NOMO-1 (cell line): ENCODE measurements at regions not wholly inside any gene's neighbourhood (a gene's known extent, or its start where the extent isn't known, plus 50 kb on each side); places are given as distances from the start of the nearest gene placed in this dataset.

Experiments
- DNase-seq, 2 experiments: peaks; one replicate each; lab custom pipeline; 2025; ENCODE audit not compliant: unreplicated experiment in 2 of 2; lab: John Stamatoyannopoulos, UW

GRCh38 chr2:34899079-34899478, 1300.0 kb upstream of the FAM98A start:
- DNase-seq, result no peak

GRCh38 chr2:34892766-34893165, 1293.7 kb upstream of the FAM98A start:
- DNase-seq, result no peak

GRCh38 chr2:34892256-34892655, 1293.2 kb upstream of the FAM98A start:
- DNase-seq, result no peak

GRCh38 chr2:34875091-34875745, 1276.1 kb upstream of the FAM98A start:
- no peak for DNase-seq

- no peak for DNase-seq
These were observed 1254.5 kb upstream of the FAM98A start for GRCh38 chr2:34853646-34854045.

GRCh38 chr2:34851804-34852203, 1252.7 kb upstream of the FAM98A start:
- DNase-seq, result no peak

- no peak for DNase-seq
These were observed 1250.7 kb upstream of the FAM98A start for GRCh38 chr2:34849827-34850226.

GRCh38 chr2:34848691-34849090, 1249.6 kb upstream of the FAM98A start:
- DNase-seq, result no peak

- no peak for DNase-seq
These were observed 1249.0 kb upstream of the FAM98A start for GRCh38 chr2:34848132-34848531.

- no peak for DNase-seq
These were observed 1245.5 kb upstream of the FAM98A start for GRCh38 chr2:34844629-34845028.

- DNase-seq, result no peak
These were observed 1239.3 kb upstream of the FAM98A start for GRCh38 chr2:34838408-34838807.

GRCh38 chr2:34836361-34836760, 1237.3 kb upstream of the FAM98A start:
- no peak for DNase-seq

GRCh38 chr2:34831096-34831495, 1232.0 kb upstream of the FAM98A start:
- no peak for DNase-seq

GRCh38 chr2:34828481-34828880, 1229.4 kb upstream of the FAM98A start:
- DNase-seq, result no peak

GRCh38 chr2:34827398-34827797, 1228.3 kb upstream of the FAM98A start:
- no peak for DNase-seq

GRCh38 chr2:34825686-34826085, 1226.6 kb upstream of the FAM98A start:
- no peak for DNase-seq

GRCh38 chr2:34822616-34823015, 1223.5 kb upstream of the FAM98A start:
- no peak for DNase-seq

- no peak for DNase-seq
These were observed 1216.1 kb upstream of the FAM98A start for GRCh38 chr2:34815052-34815741.

GRCh38 chr2:34810456-34810855, 1211.4 kb upstream of the FAM98A start:
- DNase-seq, result no peak

GRCh38 chr2:34808426-34808825, 1209.3 kb upstream of the FAM98A start:
- no peak for DNase-seq

- no peak for DNase-seq
These were observed 1207.8 kb upstream of the FAM98A start for GRCh38 chr2:34806891-34807290.

- DNase-seq, result no peak
These were observed 1207.3 kb upstream of the FAM98A start for GRCh38 chr2:34806396-34806795.

GRCh38 chr2:34799556-34799955, 1200.5 kb upstream of the FAM98A start:
- DNase-seq, result no peak
